Breast epithelium (tissue), 4 donors: ENCODE measurements at regions not wholly inside any gene's neighbourhood (a gene's known extent, or its start where the extent isn't known, plus 50 kb on each side); places are given as distances from the start of the nearest gene placed in this dataset.

Source experiments
- DNase-seq, 2 donors: peaks; one replicate each; pipeline ENCODE4 v3.0.0-alpha.2; 2019; ENCODE audit warnings: low spot score in 2 of 2
- H3K27ac ChIP-seq, 2 donors: fragments of 200-600 bp; sonication (generic) in 1 of 2; one replicate each; pipeline ENCODE4 v1.5.1; 2016 to 2019; ENCODE audit warnings: mild to moderate bottlenecking in 1 of 2
- H3K27me3 ChIP-seq, 2 donors: fragments of 200-600 bp; sonication (generic) in 1 of 2; one replicate each; pipeline versions ENCODE4 v1.5.1 to v1.6.0; 2017 to 2019; ENCODE audit warnings: control low read depth in 1 of 2, mild to moderate bottlenecking in 1 of 2
- H3K36me3 ChIP-seq: fragments of 200-600 bp; one replicate; pipeline ENCODE4 v1.5.1; 2019
- H3K4me1 ChIP-seq, 2 donors: fragments of 200-600 bp; sonication (generic); one replicate each; pipeline ENCODE4 v1.5.1; 2016 to 2019; ENCODE audit warnings: control low read depth in 1 of 2
- H3K4me3 ChIP-seq, 3 donors: fragments of 200-600 bp; sonication (generic); 1 replicate in 2 of 3; 2 replicates in 1 of 3; pipeline ENCODE4 v1.5.1; 2016 to 2019; ENCODE audit warnings: mild to moderate bottlenecking in 3 of 3, moderate library complexity in 2 of 3
- H3K9me3 ChIP-seq, 2 donors: fragments of 200-600 bp; sonication (generic) in 1 of 2; one replicate each; pipeline ENCODE4 v1.5.1; 2016 to 2019; ENCODE audit warnings: control low read depth in 1 of 2
- POLR2A ChIP-seq: fragments of 450-650 bp; IDR thresholded peaks from one replicate; pipeline ENCODE4 v1.6.1; 2016; ENCODE audit warnings: antibody characterized with exemption, mild to moderate bottlenecking, moderate library complexity
- POLR2AphosphoS5 ChIP-seq, 3 donors: sonication (generic); formaldehyde crosslinking; IDR thresholded peaks; one replicate each; pipeline ENCODE4 v1.6.1; 2017; ENCODE audit warnings: antibody characterized with exemption in 3 of 3
- intact Hi-C: fragments of 100-400 bp; cut with DNase I; formaldehyde crosslinking; loops from one replicate; pipeline ENCODE4 v1.15.1; 2023; ENCODE audit warnings: low total_unique reads
- TF ChIP-seq, protein P1 (sequence below), 3 donors: fragments of 450-650 bp; IDR thresholded peaks; one replicate each; pipeline ENCODE4 v1.5.1; 2016 to 2017; ENCODE audit warnings: antibody characterized with exemption in 3 of 3, mild to moderate bottlenecking in 3 of 3, moderate library complexity in 3 of 3

- no peak overlapping the region for H3K27ac ChIP-seq
- no peaks in the 10 kb centered on the region for H3K4me1 ChIP-seq
- TF ChIP-seq, protein P1, sequence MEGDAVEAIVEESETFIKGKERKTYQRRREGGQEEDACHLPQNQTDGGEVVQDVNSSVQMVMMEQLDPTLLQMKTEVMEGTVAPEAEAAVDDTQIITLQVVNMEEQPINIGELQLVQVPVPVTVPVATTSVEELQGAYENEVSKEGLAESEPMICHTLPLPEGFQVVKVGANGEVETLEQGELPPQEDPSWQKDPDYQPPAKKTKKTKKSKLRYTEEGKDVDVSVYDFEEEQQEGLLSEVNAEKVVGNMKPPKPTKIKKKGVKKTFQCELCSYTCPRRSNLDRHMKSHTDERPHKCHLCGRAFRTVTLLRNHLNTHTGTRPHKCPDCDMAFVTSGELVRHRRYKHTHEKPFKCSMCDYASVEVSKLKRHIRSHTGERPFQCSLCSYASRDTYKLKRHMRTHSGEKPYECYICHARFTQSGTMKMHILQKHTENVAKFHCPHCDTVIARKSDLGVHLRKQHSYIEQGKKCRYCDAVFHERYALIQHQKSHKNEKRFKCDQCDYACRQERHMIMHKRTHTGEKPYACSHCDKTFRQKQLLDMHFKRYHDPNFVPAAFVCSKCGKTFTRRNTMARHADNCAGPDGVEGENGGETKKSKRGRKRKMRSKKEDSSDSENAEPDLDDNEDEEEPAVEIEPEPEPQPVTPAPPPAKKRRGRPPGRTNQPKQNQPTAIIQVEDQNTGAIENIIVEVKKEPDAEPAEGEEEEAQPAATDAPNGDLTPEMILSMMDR (IDR thresholded peaks at IDR 0.05): no peak
- no peak for TF ChIP-seq POLR2AphosphoS5 (IDR thresholded peaks at IDR 0.05)
- TF ChIP-seq POLR2A: no peak
- no peaks in the 10 kb centered on the region for H3K9me3 ChIP-seq
- no peaks in the 10 kb centered on the region for H3K27me3 ChIP-seq
- intact Hi-C loops: no loop called here
- H3K4me3 ChIP-seq: no peak overlapping the region
- H3K36me3 ChIP-seq: no peaks in the 10 kb centered on the region
- DNase-seq: no peak
These were observed 504.7 kb downstream of the KCNJ2 start for GRCh38 chr17:70674061-70674460.

DNA sequence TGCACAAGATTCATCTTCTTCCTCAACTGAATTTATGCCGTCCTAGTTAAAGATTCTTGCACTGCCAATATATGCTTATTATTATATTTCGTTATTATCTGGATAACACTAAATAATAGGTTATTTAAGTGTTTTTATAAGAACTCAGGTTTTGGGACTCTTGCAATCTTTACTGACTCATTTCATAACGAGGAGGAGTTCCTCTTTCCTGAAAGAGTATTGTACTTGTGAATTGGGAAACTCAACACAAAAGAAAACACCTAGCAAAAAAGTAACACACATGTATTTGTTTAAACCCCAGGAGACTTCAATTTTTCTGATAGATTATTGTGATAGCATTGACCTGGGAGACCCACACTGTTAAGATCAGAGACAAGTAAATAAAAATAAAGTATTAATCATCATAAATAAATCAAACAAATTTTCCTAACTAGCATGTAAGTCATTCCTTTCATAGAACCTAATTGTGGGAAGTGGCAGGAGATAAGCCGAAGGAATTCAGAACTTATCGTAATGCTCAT, 505.8 kb downstream of the KCNJ2 start:
- Histone ChIP-seq H3K27ac (no peak overlapping the region), H3K36me3 (no peaks in the 10 kb centered on the region), H3K9me3 (no peaks in the 10 kb centered on the region), H3K4me1 (no peaks in the 10 kb centered on the region), H3K27me3 (peaks cover 0 to 6% of the 10 kb centered on the region in 2 donors), H3K4me3 (no peak overlapping the region)
- DNase-seq: no peak
- intact Hi-C loops: no loop called here
- TF ChIP-seq POLR2AphosphoS5 (IDR thresholded peaks at IDR 0.05): no peak
- no peak for TF ChIP-seq POLR2A
- TF ChIP-seq, protein P1 (IDR thresholded peaks at IDR 0.05): no peak

- intact Hi-C loops: no loop called here
- H3K4me3 ChIP-seq: no peak overlapping the region
- no peaks in the 10 kb centered on the region for H3K36me3 ChIP-seq
- no peaks in the 10 kb centered on the region for H3K9me3 ChIP-seq
- H3K27ac ChIP-seq: no peak overlapping the region
- H3K27me3 ChIP-seq: peaks cover 0 to 6% of the 10 kb centered on the region in 2 donors
- no peak for TF ChIP-seq POLR2A
- no peak for TF ChIP-seq POLR2AphosphoS5 (IDR thresholded peaks at IDR 0.05)
- TF ChIP-seq, protein P1 (IDR thresholded peaks at IDR 0.05): no peak
- DNase-seq: no peak
- H3K4me1 ChIP-seq: no peaks in the 10 kb centered on the region
These were observed 508.7 kb downstream of the KCNJ2 start for GRCh38 chr17:70677783-70678647.

- intact Hi-C loops: no loop called here
- Histone ChIP-seq H3K27ac (no peak overlapping the region), H3K9me3 (no peaks in the 10 kb centered on the region), H3K27me3 (peaks cover 0 to 6% of the 10 kb centered on the region in 2 donors), H3K4me3 (no peak overlapping the region), H3K36me3 (no peaks in the 10 kb centered on the region), H3K4me1 (no peaks in the 10 kb centered on the region)
- DNase-seq: no peak
- TF ChIP-seq, protein P1 (IDR thresholded peaks at IDR 0.05): no peak
- TF ChIP-seq POLR2AphosphoS5 (IDR thresholded peaks at IDR 0.05) (no peak), POLR2A (no peak)
These were observed 509.6 kb downstream of the KCNJ2 start for GRCh38 chr17:70678889-70679288.

DNA sequence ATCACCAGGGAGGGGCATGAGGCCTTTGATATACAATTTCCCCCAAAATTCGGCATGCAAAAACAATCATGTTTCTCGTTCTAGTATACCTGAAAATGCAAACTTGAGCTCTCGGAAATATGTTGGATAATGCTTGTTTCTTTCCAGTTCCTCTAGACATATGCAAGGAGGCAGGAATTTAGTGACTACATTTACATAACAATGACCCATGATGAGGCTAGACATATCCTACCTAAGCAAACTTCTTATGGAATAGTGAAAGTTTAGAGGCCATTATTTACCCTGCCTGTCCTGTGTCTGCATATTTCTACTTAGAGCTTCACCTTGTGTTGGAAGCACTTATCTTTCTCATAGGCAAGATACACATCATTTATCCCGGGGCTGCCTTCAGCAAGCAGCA, 514.6 kb downstream of the KCNJ2 start:
- Histone ChIP-seq H3K27ac (no peak overlapping the region), H3K27me3 (peaks cover 0 to 6% of the 10 kb centered on the region in 2 donors), H3K9me3 (no peaks in the 10 kb centered on the region), H3K4me1 (no peaks in the 10 kb centered on the region), H3K36me3 (no peaks in the 10 kb centered on the region), H3K4me3 (no peak overlapping the region)
- TF ChIP-seq, protein P1 (IDR thresholded peaks at IDR 0.05): no peak
- TF ChIP-seq POLR2A (no peak), POLR2AphosphoS5 (IDR thresholded peaks at IDR 0.05) (no peak)
- intact Hi-C loops: no loop called here
- DNase-seq: no peak
